CD4-positive, alpha-beta T cell treated with Interleukin-21 for 1 hour (primary cell): ENCODE measurements at regions not wholly inside any gene's neighbourhood (a gene's known extent, or its start where the extent isn't known, plus 50 kb on each side); places are given as distances from the start of the nearest gene placed in this dataset.

Experiments
- DNase-seq: peaks from one replicate; pipeline ENCODE4 v3.0.0-alpha.2; 2020

DNA sequence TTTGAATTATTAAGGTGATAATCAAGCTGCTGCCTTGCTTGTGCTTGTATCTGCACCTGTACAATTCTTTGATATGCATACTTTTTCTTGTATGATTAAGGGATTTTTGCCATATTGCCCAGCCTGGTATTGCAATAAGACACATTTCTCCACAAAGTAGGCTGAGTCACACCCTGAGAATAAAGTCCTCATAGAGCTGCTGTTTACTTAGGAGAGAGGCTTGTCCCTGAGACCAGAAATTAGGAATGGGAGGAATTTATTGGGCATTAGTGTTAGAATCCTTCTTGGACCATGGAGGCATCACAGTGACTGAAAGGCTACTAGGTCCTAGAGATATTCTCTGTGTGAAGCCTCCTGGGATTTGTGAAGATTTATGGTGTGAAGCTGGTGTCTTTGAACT, 506.8 kb upstream of the FBXO33 start:
- DNase-seq, result no peak

DNA sequence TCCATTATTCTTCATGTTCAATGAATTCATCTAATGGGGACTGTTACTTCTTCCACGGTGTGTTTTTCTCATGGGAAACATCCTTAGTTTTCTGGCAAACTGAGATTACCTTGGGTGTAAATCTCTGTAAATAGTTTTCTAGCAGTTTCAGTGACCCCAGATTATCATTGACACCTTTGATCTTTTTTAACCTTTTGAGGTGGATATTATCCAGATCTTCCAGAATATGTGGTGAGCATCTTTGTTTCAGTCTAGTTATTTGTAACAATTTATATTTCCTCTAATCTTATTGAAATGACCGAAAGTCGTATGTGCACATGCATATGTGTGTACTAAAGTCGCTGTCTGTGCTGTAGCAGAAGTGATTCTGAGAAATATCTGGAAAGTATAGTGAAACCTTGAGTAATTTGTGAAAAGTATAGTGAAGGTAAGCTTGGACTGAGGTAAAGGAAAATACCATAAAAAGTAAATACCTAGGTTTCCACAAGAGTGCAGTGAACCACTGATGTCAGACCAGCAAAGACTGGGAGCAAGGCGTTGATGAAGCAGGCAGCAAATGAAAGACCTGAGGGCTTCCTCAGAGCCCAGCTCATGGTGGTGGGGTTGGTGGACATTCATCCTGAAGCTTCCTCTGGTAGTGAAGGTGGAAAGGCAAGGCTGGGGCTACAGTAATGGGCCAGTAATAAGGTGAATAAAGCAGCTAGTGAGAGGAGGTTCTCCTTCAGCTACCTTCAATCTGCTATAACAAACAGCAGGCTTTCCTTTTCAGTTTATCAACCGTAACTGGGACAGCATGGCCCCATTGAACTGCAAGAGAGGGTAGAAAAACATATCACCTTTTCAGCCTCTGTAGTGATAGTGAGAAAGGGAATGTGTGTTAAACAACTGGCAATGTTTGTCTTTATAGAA, 480.2 kb upstream of the FBXO33 start:
- no peak for DNase-seq

DNA sequence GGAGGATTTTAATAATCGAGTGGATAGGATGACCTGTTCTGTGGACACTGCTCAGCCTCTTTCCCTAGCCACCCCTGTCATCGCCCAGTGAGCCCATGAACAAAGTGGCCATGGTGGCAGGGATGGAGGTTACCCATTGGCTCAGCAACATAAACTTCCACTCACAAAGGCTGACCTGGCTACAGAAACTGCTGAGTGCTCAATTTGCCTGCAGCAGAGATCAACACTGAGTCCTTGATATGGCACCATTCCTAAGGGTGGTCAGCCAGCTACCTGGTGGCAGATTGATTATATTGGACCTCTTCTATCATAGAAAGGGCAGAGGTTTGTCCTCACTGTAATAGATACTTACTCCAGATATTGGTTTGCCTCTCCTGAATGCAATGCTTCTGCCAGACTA, 465.4 kb upstream of the FBXO33 start:
- no peak for DNase-seq

DNA sequence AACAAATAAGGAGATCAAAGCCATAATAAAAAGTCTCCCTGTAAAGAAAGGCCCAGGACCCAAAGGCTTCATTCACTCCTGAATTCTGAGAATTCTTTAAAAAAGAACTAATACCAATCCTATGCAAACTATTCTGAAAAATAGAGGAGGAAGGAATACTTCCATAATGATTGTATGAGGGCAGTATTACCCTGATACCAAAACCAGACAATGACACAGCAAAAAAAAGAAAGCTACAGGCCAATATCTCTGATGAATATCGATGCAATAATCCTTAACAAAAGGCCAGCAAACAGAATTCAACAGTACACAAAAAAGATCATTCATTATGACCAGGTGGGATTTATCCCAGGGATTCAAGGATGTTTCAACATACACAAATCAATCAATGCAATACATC, 457.8 kb upstream of the FBXO33 start:
- no peak for DNase-seq

DNA sequence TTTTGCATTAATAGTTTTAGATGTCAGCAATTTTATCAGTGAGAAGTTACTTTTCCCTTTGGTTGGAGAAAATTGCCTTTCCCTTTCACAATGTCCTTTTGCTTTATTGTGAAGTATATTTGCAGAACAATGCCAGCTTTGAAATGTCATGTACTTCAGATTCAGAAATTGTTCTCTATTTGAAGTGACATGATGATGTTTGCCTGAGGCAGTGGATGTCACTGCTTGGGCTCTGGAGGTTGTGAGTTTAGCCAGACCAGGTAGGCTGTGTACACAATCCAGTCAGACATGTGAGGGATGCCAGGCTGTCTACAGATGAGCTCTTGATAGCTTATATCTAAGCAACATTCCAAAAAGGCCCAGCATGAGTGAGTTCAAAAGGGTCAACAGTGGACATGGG, 451.9 kb upstream of the FBXO33 start:
- DNase-seq, result no peak

DNA sequence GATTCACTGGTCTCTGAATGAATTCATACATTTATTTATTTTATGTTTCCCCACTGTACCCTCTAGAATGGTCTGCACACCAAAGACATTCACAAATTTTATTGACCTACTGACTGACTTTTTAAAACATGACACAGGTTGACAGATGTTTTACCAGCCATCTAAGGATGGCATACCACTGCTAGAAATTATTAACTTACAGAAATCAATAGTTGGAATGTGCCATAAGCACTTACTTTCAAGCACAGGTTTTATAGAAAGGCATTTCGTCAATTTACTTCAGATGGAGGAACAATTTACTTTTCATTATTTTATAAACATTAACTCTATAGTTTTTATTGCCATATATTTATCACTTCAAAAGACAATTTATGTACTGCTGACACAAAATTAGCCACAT, 448.7 kb upstream of the FBXO33 start:
- DNase-seq, result no peak

DNA sequence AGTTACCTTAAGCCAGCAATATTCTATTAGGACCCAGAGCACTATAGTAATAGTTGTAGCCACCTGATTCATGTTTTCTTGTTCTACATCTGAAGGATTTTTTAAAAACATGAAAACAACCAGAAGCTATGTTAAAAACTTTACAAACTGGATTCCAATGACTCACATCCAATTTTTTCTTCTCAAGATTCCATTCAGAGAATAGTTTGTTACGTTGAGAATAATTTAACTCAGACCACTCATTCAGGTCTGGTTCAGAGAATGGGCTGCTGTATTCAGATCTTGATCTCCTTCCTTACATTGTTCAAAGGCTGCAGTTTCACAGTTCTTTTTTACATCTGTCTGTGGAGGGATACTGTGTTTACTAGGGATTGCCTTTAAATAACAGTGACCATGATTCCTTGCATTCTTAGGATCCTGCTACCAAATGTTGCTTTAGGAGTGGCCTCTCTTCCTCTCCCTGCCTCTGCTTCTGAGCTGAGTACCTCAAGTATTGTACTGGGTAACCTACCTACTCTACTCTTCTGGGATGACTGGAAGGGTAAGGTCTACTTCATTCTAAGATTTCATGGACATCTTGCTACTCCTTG, 448.0 kb upstream of the FBXO33 start:
- DNase-seq, result no peak

DNA sequence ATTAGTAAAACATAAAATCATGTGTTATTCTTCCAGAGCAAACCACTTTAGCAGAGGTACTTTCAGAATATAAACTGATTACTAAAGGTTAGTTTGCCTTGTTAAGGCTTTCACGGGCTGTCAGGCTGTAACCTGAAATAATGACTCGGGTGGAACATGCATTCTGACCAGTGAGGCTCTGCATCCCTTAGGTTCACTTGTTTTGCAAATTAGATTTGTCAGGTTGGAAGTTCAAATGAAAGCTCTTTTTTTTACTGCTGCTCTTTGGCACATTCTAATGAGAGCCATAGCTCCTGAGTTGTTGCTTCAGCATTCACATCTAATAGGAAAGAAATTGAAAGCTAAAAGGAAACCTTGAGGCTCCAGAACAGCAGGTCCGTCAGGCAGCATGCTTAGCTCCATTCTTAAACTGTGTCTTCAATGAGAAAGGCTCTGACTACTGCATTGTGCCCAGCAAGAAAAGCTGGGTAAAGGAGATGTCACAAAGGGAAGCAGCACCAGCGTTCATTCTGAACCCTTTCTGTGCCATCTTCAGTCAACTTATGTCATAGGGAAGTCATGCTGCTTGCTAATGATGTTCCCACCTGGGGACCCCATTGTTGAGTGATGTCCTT, 445.5 kb upstream of the FBXO33 start:
- DNase-seq, result no peak

DNA sequence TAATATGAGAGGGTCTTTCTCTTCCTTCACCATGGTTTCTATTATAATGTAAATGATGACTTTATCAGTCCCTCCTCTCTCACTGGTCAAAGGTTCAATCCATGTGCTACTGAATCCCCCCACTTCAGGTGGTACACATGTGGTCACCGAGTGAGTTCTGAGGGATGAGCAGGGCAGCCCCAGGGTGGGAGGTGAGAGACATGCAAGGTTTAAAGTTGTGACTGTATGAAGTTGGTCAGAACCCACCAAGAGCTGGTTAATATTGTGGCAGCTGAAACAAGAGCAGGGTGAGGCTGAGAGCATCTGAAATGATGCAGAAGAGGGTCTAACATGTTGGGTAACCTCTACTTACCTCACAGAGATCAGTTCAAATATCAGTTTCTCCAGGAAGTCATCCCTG, 444.7 kb upstream of the FBXO33 start:
- no peak for DNase-seq

DNA sequence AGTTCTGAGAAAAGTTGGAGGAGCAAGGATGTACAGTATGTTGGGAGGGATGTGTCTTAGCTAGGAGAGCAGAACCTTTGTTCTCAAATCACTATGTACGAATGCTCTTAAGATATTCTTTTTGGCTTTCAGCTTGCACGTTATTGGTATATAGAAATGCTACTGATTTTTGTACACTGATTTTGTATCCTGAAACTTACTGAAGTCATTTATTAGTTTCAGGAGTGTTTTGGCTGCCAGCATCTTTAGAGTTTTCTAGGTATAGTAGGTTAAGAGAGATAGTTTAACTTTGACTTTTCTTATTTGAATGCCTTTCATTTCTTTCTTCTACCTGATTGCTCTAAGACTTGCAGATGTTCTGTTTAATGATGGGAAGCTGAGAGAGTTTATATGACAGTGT, 442.8 kb upstream of the FBXO33 start:
- DNase-seq, result no peak

DNA sequence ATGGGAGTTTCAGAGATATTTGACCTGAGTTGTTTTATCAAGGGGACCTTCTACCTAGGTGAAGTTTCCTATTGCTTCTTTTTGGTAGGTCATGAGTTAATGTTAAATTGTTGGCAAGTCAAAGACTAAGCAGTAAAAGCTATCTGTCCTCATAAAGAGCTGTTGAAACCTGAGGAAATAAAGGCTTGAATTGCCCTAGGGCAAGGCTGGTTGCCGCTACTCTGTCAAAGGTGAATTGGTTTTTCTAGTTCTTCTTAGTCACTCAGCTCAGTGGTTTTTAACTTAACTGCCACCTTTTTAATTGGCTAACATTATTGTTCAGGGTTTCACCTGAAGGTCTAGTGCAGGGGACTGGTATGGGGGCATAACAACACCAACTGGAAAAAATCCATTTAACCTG, 441.6 kb upstream of the FBXO33 start:
- no peak for DNase-seq

DNA sequence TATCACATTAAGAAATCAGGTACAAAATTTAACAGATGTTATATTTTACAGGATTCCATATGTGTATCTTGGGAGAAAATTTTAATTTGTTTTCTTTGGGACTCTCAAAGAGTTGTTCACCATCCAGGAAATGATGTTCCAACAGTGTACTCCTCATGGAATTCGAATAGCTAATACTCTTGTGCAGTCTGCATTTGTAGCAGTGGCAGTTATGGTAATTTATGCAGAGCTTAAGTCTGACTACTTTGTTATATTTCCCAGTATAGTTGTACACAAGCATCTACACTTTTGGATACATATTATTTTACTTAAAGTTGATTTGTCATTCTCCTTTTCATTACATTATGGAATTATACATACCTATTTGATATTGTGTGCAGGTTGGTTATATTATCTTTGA, 436.7 kb upstream of the FBXO33 start:
- no peak for DNase-seq

DNA sequence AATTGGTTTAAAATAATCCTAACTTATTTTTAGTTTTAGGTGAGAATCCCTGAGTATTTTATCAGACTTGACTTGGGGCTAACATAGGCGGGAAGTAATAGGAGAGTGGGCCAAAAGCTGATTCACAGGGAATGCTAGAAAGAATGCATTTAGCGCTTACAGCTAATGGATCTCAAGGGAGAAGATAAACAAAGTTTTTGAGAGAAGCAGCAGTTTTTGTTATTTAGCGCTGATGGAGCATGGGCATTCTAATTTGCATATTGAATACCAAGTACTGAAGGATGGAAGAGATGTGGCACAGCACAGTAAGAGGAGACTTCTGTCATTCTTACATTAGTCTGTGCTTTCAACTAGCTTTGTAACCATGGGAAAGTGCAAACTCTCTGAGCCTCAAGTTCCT, 436.0 kb upstream of the FBXO33 start:
- no peak for DNase-seq

DNA sequence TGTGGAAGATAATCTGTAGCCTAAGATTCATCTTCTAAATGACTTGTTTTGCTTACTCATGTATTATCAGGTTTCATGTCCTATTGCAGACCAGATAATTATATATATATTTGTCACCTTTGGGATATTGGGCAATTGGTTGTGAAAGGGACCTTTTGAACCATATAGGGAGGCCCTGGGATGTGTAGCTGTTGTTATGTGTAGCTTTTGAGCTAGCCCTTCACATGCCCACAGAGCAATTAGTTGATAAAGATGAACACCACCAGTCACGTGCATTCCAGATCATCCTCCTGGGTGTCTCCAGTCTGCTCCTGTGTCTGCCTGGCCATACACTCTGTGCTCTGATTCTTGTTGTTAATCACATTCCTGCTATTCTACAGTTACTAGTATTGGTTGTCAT, 431.2 kb upstream of the FBXO33 start:
- no peak for DNase-seq

DNA sequence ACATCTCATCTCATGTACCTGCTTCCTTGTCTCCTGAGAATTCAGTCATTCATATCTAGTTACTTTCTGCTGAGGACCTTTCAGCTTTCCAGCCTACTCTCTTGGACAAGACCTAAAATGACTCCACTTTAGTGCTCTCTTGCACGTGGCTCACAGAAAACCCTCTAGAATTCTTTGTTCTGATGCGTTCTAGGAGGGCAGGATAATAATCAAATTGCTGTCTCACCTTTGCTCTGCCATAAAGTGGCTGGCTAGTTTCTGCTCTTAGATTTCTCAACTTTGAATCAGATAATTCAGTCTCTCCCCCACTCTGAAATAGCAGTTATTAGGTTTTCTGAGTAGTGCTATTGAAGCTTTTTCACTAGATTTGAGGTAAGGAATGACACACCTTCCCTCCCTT, 429.5 kb upstream of the FBXO33 start:
- no peak for DNase-seq

DNA sequence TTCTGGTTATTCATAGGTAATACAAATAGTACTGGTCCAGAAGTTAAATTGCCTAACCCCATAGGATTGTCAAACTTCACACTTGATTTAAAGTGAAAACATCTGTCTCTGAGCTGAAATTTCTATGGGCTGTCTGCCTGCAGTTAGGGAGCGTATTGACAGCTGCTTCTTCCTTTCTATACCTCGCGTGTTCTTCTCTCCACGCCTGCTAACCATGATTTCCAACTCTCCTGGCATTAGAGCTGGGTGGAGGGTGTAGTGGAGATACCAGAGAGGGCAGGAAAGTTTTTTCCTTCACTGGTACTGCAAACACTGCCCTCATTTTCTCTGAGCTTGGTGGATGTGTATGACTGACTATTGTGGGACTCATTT, 429.0 kb upstream of the FBXO33 start:
- DNase-seq, result no peak

DNA sequence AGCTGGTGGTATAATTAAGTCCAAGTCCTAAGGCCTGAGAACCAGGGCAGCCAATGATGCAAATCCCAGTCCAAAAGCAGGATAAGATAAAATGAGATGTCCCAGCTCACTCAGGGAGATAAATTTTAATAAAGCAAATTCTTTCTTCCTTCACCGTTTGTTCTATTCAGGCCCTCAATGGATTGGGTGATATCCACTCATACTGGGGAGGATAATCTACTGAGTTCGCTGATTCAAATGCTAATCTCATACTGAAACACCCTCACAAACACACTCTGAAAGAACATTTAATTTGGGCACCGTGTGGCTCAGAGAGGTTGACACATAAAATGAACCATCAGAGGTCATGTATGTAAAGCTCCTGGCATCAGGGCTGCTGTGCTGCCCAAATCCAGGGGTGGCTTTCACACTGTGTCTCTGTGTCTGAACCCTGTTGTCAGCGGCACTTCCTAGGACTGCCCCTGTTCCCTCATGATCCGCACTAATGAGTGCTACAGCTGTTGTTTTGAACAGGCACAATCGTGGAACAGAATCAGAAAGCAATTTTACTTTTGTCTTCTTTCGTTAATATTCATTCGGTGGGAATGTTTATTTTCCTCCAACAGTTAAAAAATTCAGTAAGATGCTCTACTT, 428.5 kb upstream of the FBXO33 start:
- DNase-seq, result no peak

DNA sequence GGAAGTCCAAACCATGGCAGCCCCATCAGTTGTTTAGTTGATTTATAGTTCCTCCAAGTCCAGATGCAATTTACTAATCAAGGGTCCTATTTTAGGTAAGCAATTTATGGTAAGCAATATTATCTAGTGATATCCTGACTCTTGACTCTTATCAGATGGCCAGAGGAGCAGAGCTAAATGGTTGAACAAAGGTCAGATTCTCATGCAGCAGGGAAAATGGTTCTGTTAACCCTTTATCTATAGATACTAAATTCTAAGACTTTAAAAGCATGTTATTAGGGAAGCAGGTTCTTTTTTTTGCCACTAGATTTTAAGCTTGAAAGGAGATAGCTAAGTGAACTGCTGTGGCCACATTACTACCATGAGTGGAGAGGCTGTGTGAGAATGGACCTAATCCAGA, 427.1 kb upstream of the FBXO33 start:
- no peak for DNase-seq

DNA sequence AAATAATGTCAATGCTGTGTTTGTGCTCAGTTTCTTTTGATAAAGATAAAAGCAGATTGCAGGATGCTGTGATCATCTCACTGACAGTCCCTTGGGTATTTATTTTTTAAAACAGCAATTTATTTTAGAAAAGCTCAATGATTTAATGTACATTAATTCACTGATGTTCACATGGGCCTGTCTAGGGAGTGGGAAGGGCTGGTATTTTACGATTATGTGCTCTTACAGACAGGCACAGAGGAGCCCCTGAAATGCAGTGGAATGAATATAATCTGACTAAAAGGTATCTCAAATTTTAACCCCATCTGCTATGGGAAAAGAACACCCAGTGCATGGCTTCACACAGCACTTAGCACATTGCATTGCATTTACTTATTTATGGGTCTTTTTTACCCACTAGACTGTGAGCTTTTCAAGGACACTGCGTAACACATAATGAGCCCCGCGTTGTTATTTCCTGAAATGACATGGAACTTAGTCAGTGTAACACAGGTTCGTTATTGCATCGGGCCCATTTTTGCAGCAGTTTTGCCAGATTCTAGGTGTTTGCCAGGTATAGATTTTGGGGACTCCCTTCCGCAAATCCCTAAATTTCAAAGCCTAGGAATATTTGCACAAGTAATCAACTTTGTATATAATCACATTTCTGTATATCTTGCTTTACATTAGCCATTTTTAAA, 425.3 kb upstream of the FBXO33 start:
- no peak for DNase-seq

DNA sequence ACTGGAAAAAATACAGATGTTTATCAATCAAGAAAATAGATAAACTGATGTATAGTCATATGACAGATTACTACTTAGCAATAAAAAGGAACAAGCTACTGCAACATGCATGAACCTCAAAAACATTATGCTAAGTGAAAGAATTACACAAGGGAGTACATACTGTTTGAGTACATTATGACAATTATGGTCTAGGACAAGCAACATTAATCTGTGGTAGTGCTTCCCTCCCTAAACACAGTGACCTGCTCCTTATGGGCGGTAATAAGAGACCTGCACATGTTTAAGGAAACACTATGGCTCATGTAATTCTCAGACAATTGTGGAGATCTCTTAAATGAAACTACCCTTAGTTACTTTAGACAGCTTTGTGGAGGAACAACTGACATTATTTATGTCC, 421.2 kb upstream of the FBXO33 start:
- DNase-seq, result no peak

DNA sequence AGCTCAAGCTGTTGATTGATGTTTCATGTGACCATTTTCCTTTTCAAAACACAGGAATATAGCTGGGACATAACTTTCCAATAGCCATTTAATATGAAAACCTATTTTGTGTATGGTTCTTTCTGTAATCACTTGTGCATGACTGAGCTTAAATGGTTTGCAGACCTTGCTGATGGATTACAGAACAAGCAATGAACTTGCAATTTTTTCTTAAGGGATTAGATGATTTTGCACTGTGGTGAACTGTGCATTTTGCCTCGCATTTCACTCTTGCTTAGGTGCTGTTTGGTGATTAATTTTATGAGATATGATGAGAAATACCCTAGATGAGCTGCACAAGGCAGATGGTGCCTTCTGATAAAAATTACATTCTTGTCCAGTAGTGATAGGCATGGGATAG, 419.0 kb upstream of the FBXO33 start:
- DNase-seq, result no peak

DNA sequence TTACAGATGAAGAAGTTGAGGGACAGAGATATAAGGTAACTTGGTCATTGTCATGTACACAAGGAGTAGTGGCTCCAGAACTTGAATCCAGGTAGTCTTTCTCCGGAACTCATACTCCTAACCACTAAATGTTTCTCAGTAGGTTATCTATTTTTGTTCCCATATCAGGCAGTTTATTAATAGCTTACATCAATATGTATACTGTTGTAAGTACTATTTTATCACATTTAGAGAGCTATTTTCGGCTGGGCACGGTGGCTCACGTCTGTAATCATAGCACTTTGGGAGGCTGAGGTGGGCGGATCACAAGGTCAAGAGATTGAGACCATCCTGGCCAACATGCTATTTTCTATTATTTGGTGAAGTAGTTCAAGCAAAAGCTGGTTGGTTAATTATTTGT, 415.6 kb upstream of the FBXO33 start:
- DNase-seq, result no peak

DNA sequence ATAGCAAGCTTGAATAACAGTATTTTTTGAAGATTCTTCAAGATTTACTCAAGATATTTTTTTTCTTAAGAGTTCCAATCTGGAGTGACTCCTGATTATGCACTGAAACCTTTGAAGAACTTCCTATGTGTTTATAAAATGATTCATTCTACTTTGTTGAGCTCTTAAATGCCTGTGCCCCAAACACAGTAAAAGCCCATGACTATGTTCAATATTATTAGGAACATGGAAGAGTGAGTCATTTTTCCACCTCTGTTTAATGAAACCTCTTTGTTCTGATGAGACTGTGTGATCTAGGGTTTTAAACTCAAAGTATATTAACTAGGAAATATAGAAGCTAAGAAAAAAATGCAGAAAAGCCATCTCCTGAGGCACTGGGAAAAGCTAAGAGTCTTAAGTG, 415.0 kb upstream of the FBXO33 start:
- no peak for DNase-seq
